IMR-90 (cell line): ENCODE measurements at regions not wholly inside any gene's neighbourhood (a gene's known extent, or its start where the extent isn't known, plus 50 kb on each side); places are given as distances from the start of the nearest gene placed in this dataset.

Experiments
- CEBPB ChIP-seq: IDR thresholded peaks from 2 replicates; pipeline ENCODE4 v1.6.1; 2012; ENCODE audit warnings: low read depth, low read length, improper control_type of control experiment
- MAFK ChIP-seq: IDR thresholded peaks from 2 replicates; pipeline ENCODE4 v1.6.1; 2012; ENCODE audit warnings: low read depth, low read length, improper control_type of control experiment
- NFE2L2 ChIP-seq: fragments of 150-350 bp; IDR thresholded peaks from 2 replicates; pipeline ENCODE4 v1.6.1; 2016; ENCODE audit warnings: low read depth, mild to moderate bottlenecking, low read length
- POLR2A ChIP-seq: IDR thresholded peaks from 2 replicates; pipeline ENCODE4 v1.6.1; 2012; ENCODE audit warnings: mild to moderate bottlenecking, low read depth, low read length
- RAD21 ChIP-seq: IDR thresholded peaks from 2 replicates; pipeline ENCODE4 v1.6.1; 2012; ENCODE audit warnings: low read length, improper control_type of control experiment
- TF ChIP-seq, protein P1 (sequence below): conservative IDR thresholded peaks from 2 replicates; pipeline ENCODE4 v1.5.1; 2012; ENCODE audit warnings: mild to moderate bottlenecking, low read depth, low read length, improper control_type of control experiment

DNA sequence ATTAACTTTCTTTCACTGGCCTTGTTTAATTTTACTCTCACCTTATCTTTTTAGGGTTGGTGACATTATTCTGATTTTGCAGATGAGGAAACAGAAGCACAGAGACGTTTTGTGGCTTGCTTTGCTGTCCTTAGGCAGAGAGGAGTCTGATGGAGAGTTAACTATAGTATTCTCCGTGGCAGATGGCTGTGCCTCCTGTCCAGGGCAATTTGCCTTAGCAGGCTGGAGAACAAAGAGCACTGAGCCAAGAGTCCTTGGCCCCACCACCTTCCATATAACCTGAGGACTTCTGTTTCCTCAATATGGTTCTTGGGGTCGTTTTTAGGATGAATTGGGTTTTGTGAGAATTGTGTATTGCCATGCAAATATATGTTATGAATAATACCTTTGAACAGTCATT, 71.4 kb upstream of the BACH2 start:
- TF ChIP-seq, protein P1, sequence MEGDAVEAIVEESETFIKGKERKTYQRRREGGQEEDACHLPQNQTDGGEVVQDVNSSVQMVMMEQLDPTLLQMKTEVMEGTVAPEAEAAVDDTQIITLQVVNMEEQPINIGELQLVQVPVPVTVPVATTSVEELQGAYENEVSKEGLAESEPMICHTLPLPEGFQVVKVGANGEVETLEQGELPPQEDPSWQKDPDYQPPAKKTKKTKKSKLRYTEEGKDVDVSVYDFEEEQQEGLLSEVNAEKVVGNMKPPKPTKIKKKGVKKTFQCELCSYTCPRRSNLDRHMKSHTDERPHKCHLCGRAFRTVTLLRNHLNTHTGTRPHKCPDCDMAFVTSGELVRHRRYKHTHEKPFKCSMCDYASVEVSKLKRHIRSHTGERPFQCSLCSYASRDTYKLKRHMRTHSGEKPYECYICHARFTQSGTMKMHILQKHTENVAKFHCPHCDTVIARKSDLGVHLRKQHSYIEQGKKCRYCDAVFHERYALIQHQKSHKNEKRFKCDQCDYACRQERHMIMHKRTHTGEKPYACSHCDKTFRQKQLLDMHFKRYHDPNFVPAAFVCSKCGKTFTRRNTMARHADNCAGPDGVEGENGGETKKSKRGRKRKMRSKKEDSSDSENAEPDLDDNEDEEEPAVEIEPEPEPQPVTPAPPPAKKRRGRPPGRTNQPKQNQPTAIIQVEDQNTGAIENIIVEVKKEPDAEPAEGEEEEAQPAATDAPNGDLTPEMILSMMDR, result no peak
- TF ChIP-seq RAD21, result no peak
- TF ChIP-seq CEBPB, result no peak
- TF ChIP-seq NFE2L2, result no peak
- no peak for TF ChIP-seq MAFK
- no peak for TF ChIP-seq POLR2A
